CD14-positive monocyte (primary cell): ENCODE measurements at regions not wholly inside any gene's neighbourhood (a gene's known extent, or its start where the extent isn't known, plus 50 kb on each side); places are given as distances from the start of the nearest gene placed in this dataset.

Source experiments
- DNase-seq, 3 donors: peaks; one replicate each; pipeline ENCODE4 v3.0.0-alpha.2; 2011 to 2022
- H2AFZ ChIP-seq: 2 replicates; pipeline ENCODE4 v1.6.0; 2012; ENCODE audit warnings: mild to moderate bottlenecking, low read depth, low read length, inconsistent platforms; ENCODE audit not compliant: insufficient read depth, poor library complexity, severe bottlenecking
- H3K27ac ChIP-seq, 2 donors: 1 replicate in 1 of 2; 2 replicates in 1 of 2; pipeline ENCODE4 v1.5.1; 2012 to 2013; ENCODE audit warnings: low read length in 2 of 2, control low read depth in 1 of 2, inconsistent platforms in 1 of 2, low read depth in 1 of 2, mild to moderate bottlenecking in 1 of 2
- H3K27me3 ChIP-seq, 2 donors: one replicate each; pipeline versions ENCODE4 v1.6.0 to v1.6.1; 2011 to 2013; ENCODE audit warnings: low read length in 2 of 2; ENCODE audit not compliant: control insufficient read depth in 2 of 2, insufficient read depth in 2 of 2
- H3K36me3 ChIP-seq, 2 donors: replicated peaks in 1 of 2; 1 replicate in 1 of 2; 2 replicates in 1 of 2; pipeline versions ENCODE4 v1.5.1 to v1.6.1; 2012 to 2013; ENCODE audit warnings: low read length in 2 of 2, control low read depth in 1 of 2, inconsistent platforms in 1 of 2, mild to moderate bottlenecking in 1 of 2; ENCODE audit not compliant: insufficient read depth in 2 of 2, control insufficient read depth in 1 of 2
- H3K4me1 ChIP-seq, 2 donors: 1 replicate in 1 of 2; 2 replicates in 1 of 2; pipeline versions ENCODE4 v1.5.1 to v1.6.1; 2012 to 2013; ENCODE audit warnings: low read length in 2 of 2, control low read depth in 1 of 2, inconsistent platforms in 1 of 2, mild to moderate bottlenecking in 1 of 2, moderate library complexity in 1 of 2; ENCODE audit not compliant: insufficient read depth in 2 of 2, control insufficient read depth in 1 of 2
- H3K4me2 ChIP-seq: replicated peaks from 2 replicates; pipeline ENCODE3; 2012; ENCODE audit warnings: low read length, moderate library complexity, mild to moderate bottlenecking; ENCODE audit not compliant: poor library complexity, severe bottlenecking; ENCODE audit errors: extremely low read depth
- H3K4me3 ChIP-seq, 3 experiments: fragments of 200-600 bp in 1 of 3; sonication (generic) in 1 of 3; replicated peaks in 1 of 3; 1 replicate in 2 of 3; 2 replicates in 1 of 3; pipeline ENCODE4 v1.5.1; 2011 to 2013; ENCODE audit warnings: low read length in 3 of 3, mild to moderate bottlenecking in 3 of 3, control low read depth in 2 of 3, low read depth in 2 of 3, inconsistent platforms in 1 of 3, moderate library complexity in 1 of 3
- H3K79me2 ChIP-seq: 2 replicates; pipeline ENCODE4 v1.6.0; 2012; ENCODE audit warnings: mild to moderate bottlenecking, control low read depth, inconsistent platforms, low read length, moderate library complexity; ENCODE audit not compliant: insufficient read depth
- H3K9ac ChIP-seq: 2 replicates; pipeline ENCODE4 v1.6.0; 2017; ENCODE audit warnings: low read length, mild to moderate bottlenecking; ENCODE audit not compliant: insufficient read depth, poor library complexity, severe bottlenecking
- H3K9me3 ChIP-seq, 2 donors: replicated peaks in 1 of 2; 1 replicate in 1 of 2; 2 replicates in 1 of 2; pipeline versions ENCODE4 v1.5.1 to v1.6.1; 2012 to 2013; ENCODE audit warnings: low read length in 2 of 2, control low read depth in 1 of 2; ENCODE audit not compliant: control insufficient read depth in 1 of 2, insufficient read depth in 1 of 2
- H4K20me1 ChIP-seq: 2 replicates; pipeline ENCODE4 v1.6.0; 2012; ENCODE audit warnings: mild to moderate bottlenecking, low read length, control low read depth, moderate library complexity; ENCODE audit not compliant: insufficient read depth
- H3K27ac Mint-ChIP-seq, 7 donors: one replicate each; pipeline ENCODE4 v1.8.0; 2020; ENCODE audit warnings: mild to moderate bottlenecking in 7 of 7, mixed read lengths in 7 of 7, moderate library complexity in 6 of 7, inconsistent platforms in 2 of 7
- H3K27me3 Mint-ChIP-seq, 3 donors: one replicate each; pipeline ENCODE4 v1.8.0; 2021 to 2022; ENCODE audit warnings: low read depth in 3 of 3, mild to moderate bottlenecking in 3 of 3, mixed read lengths in 3 of 3, moderate library complexity in 3 of 3, inconsistent platforms in 1 of 3
- H3K36me3 Mint-ChIP-seq, 2 donors: one replicate each; pipeline ENCODE4 v1.8.0; 2020; ENCODE audit warnings: mixed read lengths in 2 of 2, inconsistent platforms in 1 of 2, mild to moderate bottlenecking in 1 of 2
- H3K4me1 Mint-ChIP-seq: one replicate; pipeline ENCODE4 v1.8.0; 2020; ENCODE audit warnings: mild to moderate bottlenecking, mixed read lengths
- H3K4me3 Mint-ChIP-seq, 2 donors: one replicate each; pipeline ENCODE4 v1.8.0; 2020; ENCODE audit warnings: mild to moderate bottlenecking in 2 of 2, mixed read lengths in 2 of 2, moderate library complexity in 1 of 2
- H3K9me3 Mint-ChIP-seq, 7 donors: one replicate each; pipeline ENCODE4 v1.8.0; 2020 to 2022; ENCODE audit warnings: mixed read lengths in 7 of 7, mild to moderate bottlenecking in 6 of 7, moderate library complexity in 6 of 7, inconsistent platforms in 2 of 7
- CTCF ChIP-seq: fragments of 200-600 bp; IDR thresholded peaks from one replicate; pipeline ENCODE4 v1.8.0; 2022; ENCODE audit warnings: antibody characterized with exemption, mild to moderate bottlenecking
- WGBS: methylation state at CpG from one replicate; pipeline ENCODE4 v1.1.5; 2013; ENCODE audit warnings: missing lambda C conversion rate; ENCODE audit not compliant: insufficient coverage; 5-methylcytosine and 5-hydroxymethylcytosine counted together
- intact Hi-C, 2 donors: fragments of 100-400 bp; cut with micrococcal nuclease; formaldehyde crosslinking; loops; one replicate each; pipeline versions ENCODE4 v1.15.0 to v1.15.1; 2023

DNA sequence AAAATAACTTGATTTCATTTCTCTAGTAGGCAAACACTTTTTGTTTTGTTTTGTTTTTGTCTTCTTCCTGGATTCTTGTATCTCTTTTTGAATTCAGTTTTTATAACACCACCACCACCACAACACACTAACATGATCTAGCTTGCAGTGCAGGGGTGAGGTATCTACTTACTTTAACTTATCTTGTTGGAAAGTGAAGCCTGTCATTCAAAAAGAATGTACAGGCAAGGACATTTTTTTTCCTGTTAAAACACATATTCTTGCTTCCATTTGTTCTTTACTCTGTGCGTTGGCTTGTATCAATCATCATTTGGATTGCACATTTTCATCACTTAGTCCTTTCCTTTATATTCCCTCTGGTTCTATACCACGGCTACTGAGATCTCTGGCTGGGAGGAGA lies 824.2 kb downstream of the PLCL1 start:
- Mint-ChIP-seq H3K9me3 (peaks cover 0 to 2% (median 0%) of the 10 kb centered on the region in 7 donors), H3K4me3 (no peak overlapping the region), H3K27ac (no peak overlapping the region), H3K27me3 (no peaks in the 10 kb centered on the region), H3K4me1 (no peaks in the 10 kb centered on the region), H3K36me3 (no peaks in the 10 kb centered on the region)
- Histone ChIP-seq H3K9ac (no peak overlapping the region), H3K4me1 (no peaks in the 10 kb centered on the region), H3K36me3 (no peaks in the 10 kb centered on the region), H3K27ac (no peak overlapping the region), H3K27me3 (no peaks in the 10 kb centered on the region), H2AFZ (no peak overlapping the region), H4K20me1 (no peaks in the 10 kb centered on the region), H3K9me3 (no peaks in the 10 kb centered on the region), H3K79me2 (no peaks in the 10 kb centered on the region), H3K4me3 (no peak overlapping the region), H3K4me2 (no peak overlapping the region)
- WGBS, result 90% methylated on average over 2 of the region's 2 CpGs
- intact Hi-C loops, result no loop called here
- TF ChIP-seq CTCF, result no peak
- DNase-seq, result no peak

DNA sequence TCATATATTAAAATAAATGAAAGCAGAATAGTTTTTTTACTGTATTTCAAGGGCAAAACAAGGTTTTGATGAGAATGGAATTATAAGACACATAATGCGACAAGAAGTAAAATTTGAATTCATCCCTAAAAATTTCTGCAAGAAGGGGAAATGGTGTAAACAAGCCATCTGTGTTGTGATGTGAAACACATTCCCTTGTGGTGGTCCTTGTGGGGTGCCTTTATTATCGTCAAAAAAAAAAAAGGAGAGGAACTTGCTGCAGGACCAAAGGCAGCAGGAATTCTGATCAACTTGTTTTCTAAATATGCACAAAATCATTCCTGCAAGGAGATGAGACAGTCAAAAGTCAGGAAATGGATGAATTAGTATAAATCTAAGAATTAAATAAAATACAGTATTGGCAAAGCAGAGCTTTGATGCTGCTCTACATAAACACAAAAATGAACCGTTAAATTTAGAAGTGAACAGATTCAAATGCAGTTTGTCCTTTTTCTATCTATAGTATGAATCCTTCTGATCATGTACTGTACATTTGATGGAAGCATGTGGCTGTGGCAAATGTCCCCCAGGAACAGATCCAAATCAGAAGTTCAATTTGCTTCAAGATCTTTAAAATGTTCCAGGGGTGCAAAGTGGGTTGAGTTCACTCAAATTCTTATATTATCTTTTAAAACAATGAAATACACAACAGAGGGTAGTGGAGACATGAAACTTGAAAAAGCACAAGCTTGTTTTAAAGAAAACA lies 818.8 kb downstream of the PLCL1 start:
- Mint-ChIP-seq H3K9me3 (peaks cover 0 to 2% (median 0%) of the 10 kb centered on the region in 7 donors), H3K27ac (no peak overlapping the region), H3K4me1 (no peaks in the 10 kb centered on the region), H3K27me3 (peaks cover 0 to 1% (median 0%) of the 10 kb centered on the region in 3 donors), H3K36me3 (no peaks in the 10 kb centered on the region), H3K4me3 (no peak overlapping the region)
- H3K36me3 ChIP-seq, result no peaks in the 10 kb centered on the region
- no CpG with 5 or more reads among the region's 3 CpGs for WGBS
- no peaks in the 10 kb centered on the region for H3K27me3 ChIP-seq
- no peak overlapping the region for H3K27ac ChIP-seq
- no peak overlapping the region for H3K4me3 ChIP-seq
- H3K4me1 ChIP-seq, result no peaks in the 10 kb centered on the region
- DNase-seq, result no peak
- H4K20me1 ChIP-seq, result no peaks in the 10 kb centered on the region
- H2AFZ ChIP-seq, result no peak overlapping the region
- no peak overlapping the region for H3K9ac ChIP-seq
- intact Hi-C loops, result no loop called here
- no peaks in the 10 kb centered on the region for H3K79me2 ChIP-seq
- H3K4me2 ChIP-seq, result no peak overlapping the region
- no peaks in the 10 kb centered on the region for H3K9me3 ChIP-seq
- TF ChIP-seq CTCF, result no peak
